Tibial nerve (tissue), 4 donors: ENCODE measurements at regions not wholly inside any gene's neighbourhood (a gene's known extent, or its start where the extent isn't known, plus 50 kb on each side); places are given as distances from the start of the nearest gene placed in this dataset.

ENCODE experiments used
- DNase-seq, 2 donors: peaks; one replicate each; pipeline ENCODE4 v3.0.0-alpha.2; 2019; ENCODE audit warnings: low spot score in 2 of 2
- H3K27ac ChIP-seq, 4 donors: fragments of 200-600 bp; sonication (generic) in 3 of 4; one replicate each; pipeline ENCODE4 v1.5.1; 2017 to 2019; ENCODE audit warnings: mild to moderate bottlenecking in 1 of 4
- H3K27me3 ChIP-seq, 2 donors: fragments of 200-600 bp; sonication (generic) in 1 of 2; one replicate each; pipeline versions ENCODE4 v1.5.1 to v1.6.0; 2017 to 2019
- H3K36me3 ChIP-seq, 3 donors: fragments of 200-600 bp; sonication (generic); one replicate each; pipeline ENCODE4 v1.5.1; 2018 to 2019
- H3K4me1 ChIP-seq, 4 donors: fragments of 200-600 bp; sonication (generic) in 3 of 4; one replicate each; pipeline ENCODE4 v1.5.1; 2017 to 2019
- H3K4me3 ChIP-seq, 4 donors: fragments of 200-600 bp; sonication (generic) in 3 of 4; one replicate each; pipeline ENCODE4 v1.5.1; 2017 to 2019; ENCODE audit warnings: mild to moderate bottlenecking in 1 of 4, moderate library complexity in 1 of 4
- H3K9me3 ChIP-seq, 4 donors: fragments of 200-600 bp; sonication (generic) in 3 of 4; one replicate each; pipeline ENCODE4 v1.5.1; 2017 to 2019
- EP300 ChIP-seq, 2 donors: sonication (generic); formaldehyde crosslinking; IDR thresholded peaks; one replicate each; pipeline ENCODE4 v1.6.1; 2017; ENCODE audit warnings: antibody characterized with exemption in 2 of 2, mild to moderate bottlenecking in 1 of 2
- POLR2A ChIP-seq, 2 donors: fragments of 450-650 bp; IDR thresholded peaks; one replicate each; pipeline ENCODE4 v1.6.1; 2017; ENCODE audit warnings: antibody characterized with exemption in 2 of 2, mild to moderate bottlenecking in 2 of 2, moderate library complexity in 2 of 2
- whole genome bisulfite sequencing, 2 donors: methylation state at CpG; one replicate each; pipeline ENCODE4 v1.1.5; 2018; 5-methylcytosine and 5-hydroxymethylcytosine counted together
- TF ChIP-seq, protein P1 (sequence below), 5 experiments: fragments of 200-600 bp in 3 of 5; fragments of 450-650 bp in 2 of 5; sonication (generic) in 3 of 5; IDR thresholded peaks; one replicate each; pipeline ENCODE4 v1.5.1; 2016 to 2019; ENCODE audit warnings: antibody characterized with exemption in 5 of 5, mild to moderate bottlenecking in 3 of 5, moderate library complexity in 2 of 5

DNA sequence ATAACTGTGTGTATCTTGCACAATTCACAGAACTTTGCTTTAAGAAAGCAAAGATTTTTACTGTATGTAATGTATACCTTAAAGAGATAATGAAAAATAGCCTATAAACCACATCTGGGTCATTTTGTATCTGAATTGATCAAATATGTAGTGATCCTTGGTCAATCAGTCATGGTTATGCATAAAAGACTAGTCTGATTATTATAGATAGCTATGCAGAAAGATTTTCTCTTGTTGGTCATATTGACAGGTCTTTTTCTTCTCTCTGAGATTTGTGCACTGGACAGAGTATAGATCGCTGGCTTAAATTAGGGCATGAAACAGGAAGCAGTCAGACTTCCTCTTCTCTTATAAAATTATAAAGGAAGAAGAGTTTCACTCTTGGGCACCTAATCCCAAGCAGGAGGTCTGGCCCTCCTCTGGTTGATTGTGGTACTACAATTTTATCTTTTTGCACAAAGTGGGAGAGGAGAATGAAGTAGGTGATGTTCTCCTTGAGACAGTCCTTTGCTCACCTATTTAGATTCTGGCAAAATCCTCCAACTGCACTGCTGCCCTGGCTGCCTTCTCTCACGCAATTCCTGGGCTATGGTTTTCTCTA lies 380.9 kb upstream of the RGS17 start:
- Histone ChIP-seq H3K36me3 (no peaks in the 10 kb centered on the region), H3K27ac (no peak overlapping the region), H3K4me3 (no peak overlapping the region), H3K4me1 (no peaks in the 10 kb centered on the region), H3K27me3 (no peaks in the 10 kb centered on the region), H3K9me3 (no peaks in the 10 kb centered on the region)
- TF ChIP-seq, protein P1, sequence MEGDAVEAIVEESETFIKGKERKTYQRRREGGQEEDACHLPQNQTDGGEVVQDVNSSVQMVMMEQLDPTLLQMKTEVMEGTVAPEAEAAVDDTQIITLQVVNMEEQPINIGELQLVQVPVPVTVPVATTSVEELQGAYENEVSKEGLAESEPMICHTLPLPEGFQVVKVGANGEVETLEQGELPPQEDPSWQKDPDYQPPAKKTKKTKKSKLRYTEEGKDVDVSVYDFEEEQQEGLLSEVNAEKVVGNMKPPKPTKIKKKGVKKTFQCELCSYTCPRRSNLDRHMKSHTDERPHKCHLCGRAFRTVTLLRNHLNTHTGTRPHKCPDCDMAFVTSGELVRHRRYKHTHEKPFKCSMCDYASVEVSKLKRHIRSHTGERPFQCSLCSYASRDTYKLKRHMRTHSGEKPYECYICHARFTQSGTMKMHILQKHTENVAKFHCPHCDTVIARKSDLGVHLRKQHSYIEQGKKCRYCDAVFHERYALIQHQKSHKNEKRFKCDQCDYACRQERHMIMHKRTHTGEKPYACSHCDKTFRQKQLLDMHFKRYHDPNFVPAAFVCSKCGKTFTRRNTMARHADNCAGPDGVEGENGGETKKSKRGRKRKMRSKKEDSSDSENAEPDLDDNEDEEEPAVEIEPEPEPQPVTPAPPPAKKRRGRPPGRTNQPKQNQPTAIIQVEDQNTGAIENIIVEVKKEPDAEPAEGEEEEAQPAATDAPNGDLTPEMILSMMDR (IDR thresholded peaks at IDR 0.05): peak; percentile 24 to 60 (median 35)
- TF ChIP-seq EP300 (IDR thresholded peaks at IDR 0.05) (no peak), POLR2A (IDR thresholded peaks at IDR 0.05) (no peak)
- 38 to 39% methylated on average over 2 of the region's 2 CpGs for WGBS, 2 donors
- DNase-seq: peak in 1 of 2 donors; percentile 27

- no peak overlapping the region for H3K4me3 ChIP-seq
- H3K36me3 ChIP-seq: no peaks in the 10 kb centered on the region
- H3K9me3 ChIP-seq: no peaks in the 10 kb centered on the region
- no peaks in the 10 kb centered on the region for H3K27me3 ChIP-seq
- H3K27ac ChIP-seq: no peak overlapping the region
- DNase-seq: no peak
- TF ChIP-seq, protein P1 (IDR thresholded peaks at IDR 0.05): no peak
- no peak for TF ChIP-seq EP300 (IDR thresholded peaks at IDR 0.05)
- no peak for TF ChIP-seq POLR2A (IDR thresholded peaks at IDR 0.05)
- H3K4me1 ChIP-seq: no peaks in the 10 kb centered on the region
- 94 to 97% methylated on average over 4 of the region's 4 CpGs for WGBS, 2 donors
Observed at GRCh38 chr6:153503810-153504209, 372.7 kb upstream of the RGS17 start.

DNA sequence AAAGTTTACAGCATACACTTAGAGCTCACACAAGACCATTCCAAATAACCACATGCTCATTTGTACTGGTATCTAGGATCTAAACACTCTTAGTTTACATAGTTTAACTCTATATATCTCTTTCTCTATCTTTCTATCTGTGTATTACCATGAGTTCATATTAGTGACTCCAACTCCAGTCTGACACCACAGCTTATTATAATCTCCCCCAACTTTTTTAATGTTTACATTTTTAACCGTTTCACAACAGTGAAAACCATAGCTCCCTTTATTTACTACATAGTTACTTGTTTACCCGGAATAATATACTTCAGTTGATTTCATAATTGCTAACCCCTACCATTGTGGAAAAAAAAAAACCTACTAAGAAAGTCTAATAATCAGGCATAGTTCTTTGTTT lies 362.4 kb upstream of the RGS17 start:
- no peak for DNase-seq
- H3K36me3 ChIP-seq: no peaks in the 10 kb centered on the region
- 80 to 85% methylated on average over 2 of the region's 2 CpGs for WGBS, 2 donors
- H3K27me3 ChIP-seq: no peaks in the 10 kb centered on the region
- TF ChIP-seq POLR2A (IDR thresholded peaks at IDR 0.05): no peak
- no peak for TF ChIP-seq EP300 (IDR thresholded peaks at IDR 0.05)
- TF ChIP-seq, protein P1 (IDR thresholded peaks at IDR 0.05): no peak
- no peaks in the 10 kb centered on the region for H3K4me1 ChIP-seq
- no peak overlapping the region for H3K4me3 ChIP-seq
- no peak overlapping the region for H3K27ac ChIP-seq
- peaks cover 0 to 2% (median 0%) of the 10 kb centered on the region in 4 donors for H3K9me3 ChIP-seq

DNA sequence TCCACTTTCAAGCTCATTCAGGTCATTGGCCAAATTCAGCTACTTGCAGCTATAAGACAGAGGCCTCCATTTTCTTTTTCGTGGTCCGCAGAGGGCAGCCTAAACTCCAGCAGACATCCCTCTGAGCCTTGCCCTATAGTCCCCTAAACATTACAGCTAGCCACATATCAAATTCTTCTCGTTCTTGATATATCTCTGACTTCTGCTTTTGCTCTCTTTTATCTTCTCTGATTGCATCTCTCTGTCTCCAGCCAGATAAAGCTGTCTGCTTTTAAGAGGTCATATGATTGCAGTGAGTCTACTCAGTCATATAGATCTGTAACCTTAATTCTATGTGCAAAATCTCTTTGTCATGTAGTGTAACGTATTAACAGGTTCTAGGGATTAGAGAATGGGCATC lies 358.4 kb upstream of the RGS17 start:
- no peak overlapping the region for H3K27ac ChIP-seq
- no peak for DNase-seq
- H3K4me3 ChIP-seq: no peak overlapping the region
- H3K36me3 ChIP-seq: no peaks in the 10 kb centered on the region
- 86% methylated on average over 4 of the region's 4 CpGs for WGBS, 2 donors
- H3K27me3 ChIP-seq: no peaks in the 10 kb centered on the region
- no peaks in the 10 kb centered on the region for H3K4me1 ChIP-seq
- TF ChIP-seq EP300 (IDR thresholded peaks at IDR 0.05) (no peak), POLR2A (IDR thresholded peaks at IDR 0.05) (no peak)
- TF ChIP-seq, protein P1 (IDR thresholded peaks at IDR 0.05): no peak
- peaks cover 0 to 8% (median 0%) of the 10 kb centered on the region in 4 donors for H3K9me3 ChIP-seq

GRCh38 chr6:153488267-153488666 lies 357.2 kb upstream of the RGS17 start:
- H3K36me3 ChIP-seq: no peaks in the 10 kb centered on the region
- no peak overlapping the region for H3K4me3 ChIP-seq
- H3K9me3 ChIP-seq: peaks cover 0 to 8% (median 0%) of the 10 kb centered on the region in 4 donors
- TF ChIP-seq POLR2A (IDR thresholded peaks at IDR 0.05) (no peak), EP300 (IDR thresholded peaks at IDR 0.05) (no peak)
- TF ChIP-seq, protein P1 (IDR thresholded peaks at IDR 0.05): no peak
- H3K4me1 ChIP-seq: no peaks in the 10 kb centered on the region
- no peaks in the 10 kb centered on the region for H3K27me3 ChIP-seq
- no peak overlapping the region for H3K27ac ChIP-seq
- no peak for DNase-seq
- WGBS, 2 donors: 100% methylated on average over 1 of the region's 1 CpG
